ENCODE measurements at regions not wholly inside any gene's neighbourhood (a gene's known extent, or its start where the extent isn't known, plus 50 kb on each side); places are given as distances from the start of the nearest gene placed in this dataset.

DNA sequence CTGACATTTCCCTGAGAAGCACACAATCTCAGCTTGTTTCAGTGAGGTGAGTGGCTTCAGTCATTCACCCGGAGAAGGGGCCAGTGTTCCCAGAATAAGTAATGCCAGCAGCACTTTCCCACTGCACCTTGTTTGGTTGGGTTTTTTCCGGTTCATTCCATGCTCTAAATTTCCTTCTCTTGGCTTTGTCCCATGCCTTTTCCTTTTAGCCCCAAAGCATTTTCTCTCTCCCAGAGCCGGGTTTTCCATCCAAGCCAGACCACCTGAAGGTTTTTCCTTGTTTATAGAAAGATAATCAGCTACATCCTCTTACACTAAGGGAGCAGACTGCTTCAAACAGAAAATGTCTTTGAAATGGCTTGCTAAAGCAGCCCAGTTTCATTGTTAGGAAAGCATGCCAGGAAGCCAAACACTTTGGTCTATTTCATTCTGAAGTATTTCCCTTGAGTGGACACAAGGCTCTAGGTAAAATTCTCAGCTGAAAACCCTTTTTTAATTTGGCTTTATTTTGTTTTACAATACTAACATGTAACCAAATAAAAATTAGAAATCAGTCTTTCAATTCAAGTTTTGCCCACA lies 501.6 kb downstream of the DTWD2 start:
- TF ChIP-seq POLR2A (IDR thresholded peaks at IDR 0.05; ENCODE audit: low read length) (no peak), GATA1 (IDR thresholded peaks at IDR 0.05; ENCODE audit: low read depth, low read length) (no peak)
